ENCODE measurements at regions not wholly inside any gene's neighbourhood (a gene's known extent, or its start where the extent isn't known, plus 50 kb on each side); places are given as distances from the start of the nearest gene placed in this dataset.

GRCh38 chr3:176932433-176932832, 264.8 kb downstream of the TBL1XR1 start:
- DNase-seq: no peak

- no peak for DNase-seq
Observed at GRCh38 chr3:176931991-176932390, 265.3 kb downstream of the TBL1XR1 start.

GRCh38 chr3:176930942-176931341, 266.3 kb downstream of the TBL1XR1 start:
- no peak for DNase-seq

GRCh38 chr3:176928582-176928931, 268.7 kb downstream of the TBL1XR1 start:
- no peak for DNase-seq

GRCh38 chr3:176927706-176928581, 269.3 kb downstream of the TBL1XR1 start:
- DNase-seq: no peak

GRCh38 chr3:176927280-176927679, 270.0 kb downstream of the TBL1XR1 start:
- no peak for DNase-seq

GRCh38 chr3:176926688-176927087, 270.6 kb downstream of the TBL1XR1 start:
- DNase-seq: no peak

GRCh38 chr3:176926034-176926433, 271.2 kb downstream of the TBL1XR1 start:
- DNase-seq: no peak

- DNase-seq: peak; percentile 62
Observed at GRCh38 chr3:176920766-176921160, 276.5 kb downstream of the TBL1XR1 start.

GRCh38 chr3:176919836-176920765, 277.2 kb downstream of the TBL1XR1 start:
- no peak for DNase-seq

GRCh38 chr3:176916777-176917176, 280.5 kb downstream of the TBL1XR1 start:
- DNase-seq: no peak

GRCh38 chr3:176914764-176915163, 282.5 kb downstream of the TBL1XR1 start:
- no peak for DNase-seq

GRCh38 chr3:176911579-176911978, 285.7 kb downstream of the TBL1XR1 start:
- DNase-seq: no peak

- no peak for DNase-seq
Observed at GRCh38 chr3:176909044-176909443, 288.2 kb downstream of the TBL1XR1 start.

GRCh38 chr3:176906046-176906905, 291.0 kb downstream of the TBL1XR1 start:
- peak; percentile 31 for DNase-seq

- no peak for DNase-seq
Observed at GRCh38 chr3:176905331-176905730, 292.0 kb downstream of the TBL1XR1 start.

- no peak for DNase-seq
Observed at GRCh38 chr3:176904506-176904905, 292.8 kb downstream of the TBL1XR1 start.

GRCh38 chr3:176896640-176897039, 300.6 kb downstream of the TBL1XR1 start:
- DNase-seq: no peak

GRCh38 chr3:176896165-176896564, 301.1 kb downstream of the TBL1XR1 start:
- no peak for DNase-seq

- no peak for DNase-seq
Observed at GRCh38 chr3:176879710-176880109, 317.6 kb downstream of the TBL1XR1 start.

- no peak for DNase-seq
Observed at GRCh38 chr3:176873261-176873660, 324.0 kb downstream of the TBL1XR1 start.

- peak; percentile 51 for DNase-seq
Observed at GRCh38 chr3:176872771-176873209, 324.5 kb downstream of the TBL1XR1 start.

Measured in right kidney (tissue), 1 donor.